CD14-positive monocyte (primary cell): ENCODE measurements at regions not wholly inside any gene's neighbourhood (a gene's known extent, or its start where the extent isn't known, plus 50 kb on each side); places are given as distances from the start of the nearest gene placed in this dataset.

ENCODE experiments used
- DNase-seq, 3 donors: peaks; one replicate each; pipeline ENCODE4 v3.0.0-alpha.2; 2011 to 2022
- H2AFZ ChIP-seq: 2 replicates; pipeline ENCODE4 v1.6.0; 2012; ENCODE audit warnings: mild to moderate bottlenecking, low read depth, low read length, inconsistent platforms; ENCODE audit not compliant: insufficient read depth, poor library complexity, severe bottlenecking
- H3K27ac ChIP-seq, 2 donors: 1 replicate in 1 of 2; 2 replicates in 1 of 2; pipeline ENCODE4 v1.5.1; 2012 to 2013; ENCODE audit warnings: low read length in 2 of 2, control low read depth in 1 of 2, inconsistent platforms in 1 of 2, low read depth in 1 of 2, mild to moderate bottlenecking in 1 of 2
- H3K27me3 ChIP-seq, 2 donors: one replicate each; pipeline versions ENCODE4 v1.6.0 to v1.6.1; 2011 to 2013; ENCODE audit warnings: low read length in 2 of 2; ENCODE audit not compliant: control insufficient read depth in 2 of 2, insufficient read depth in 2 of 2
- H3K36me3 ChIP-seq, 2 donors: replicated peaks in 1 of 2; 1 replicate in 1 of 2; 2 replicates in 1 of 2; pipeline versions ENCODE4 v1.5.1 to v1.6.1; 2012 to 2013; ENCODE audit warnings: low read length in 2 of 2, control low read depth in 1 of 2, inconsistent platforms in 1 of 2, mild to moderate bottlenecking in 1 of 2; ENCODE audit not compliant: insufficient read depth in 2 of 2, control insufficient read depth in 1 of 2
- H3K4me1 ChIP-seq, 2 donors: 1 replicate in 1 of 2; 2 replicates in 1 of 2; pipeline versions ENCODE4 v1.5.1 to v1.6.1; 2012 to 2013; ENCODE audit warnings: low read length in 2 of 2, control low read depth in 1 of 2, inconsistent platforms in 1 of 2, mild to moderate bottlenecking in 1 of 2, moderate library complexity in 1 of 2; ENCODE audit not compliant: insufficient read depth in 2 of 2, control insufficient read depth in 1 of 2
- H3K4me2 ChIP-seq: replicated peaks from 2 replicates; pipeline ENCODE3; 2012; ENCODE audit warnings: low read length, moderate library complexity, mild to moderate bottlenecking; ENCODE audit not compliant: poor library complexity, severe bottlenecking; ENCODE audit errors: extremely low read depth
- H3K4me3 ChIP-seq, 3 experiments: fragments of 200-600 bp in 1 of 3; sonication (generic) in 1 of 3; replicated peaks in 1 of 3; 1 replicate in 2 of 3; 2 replicates in 1 of 3; pipeline ENCODE4 v1.5.1; 2011 to 2013; ENCODE audit warnings: low read length in 3 of 3, mild to moderate bottlenecking in 3 of 3, control low read depth in 2 of 3, low read depth in 2 of 3, inconsistent platforms in 1 of 3, moderate library complexity in 1 of 3
- H3K79me2 ChIP-seq: 2 replicates; pipeline ENCODE4 v1.6.0; 2012; ENCODE audit warnings: mild to moderate bottlenecking, control low read depth, inconsistent platforms, low read length, moderate library complexity; ENCODE audit not compliant: insufficient read depth
- H3K9ac ChIP-seq: 2 replicates; pipeline ENCODE4 v1.6.0; 2017; ENCODE audit warnings: low read length, mild to moderate bottlenecking; ENCODE audit not compliant: insufficient read depth, poor library complexity, severe bottlenecking
- H3K9me3 ChIP-seq, 2 donors: replicated peaks in 1 of 2; 1 replicate in 1 of 2; 2 replicates in 1 of 2; pipeline versions ENCODE4 v1.5.1 to v1.6.1; 2012 to 2013; ENCODE audit warnings: low read length in 2 of 2, control low read depth in 1 of 2; ENCODE audit not compliant: control insufficient read depth in 1 of 2, insufficient read depth in 1 of 2
- H4K20me1 ChIP-seq: 2 replicates; pipeline ENCODE4 v1.6.0; 2012; ENCODE audit warnings: mild to moderate bottlenecking, low read length, control low read depth, moderate library complexity; ENCODE audit not compliant: insufficient read depth
- H3K27ac Mint-ChIP-seq, 7 donors: one replicate each; pipeline ENCODE4 v1.8.0; 2020; ENCODE audit warnings: mild to moderate bottlenecking in 7 of 7, mixed read lengths in 7 of 7, moderate library complexity in 6 of 7, inconsistent platforms in 2 of 7
- H3K27me3 Mint-ChIP-seq, 3 donors: one replicate each; pipeline ENCODE4 v1.8.0; 2021 to 2022; ENCODE audit warnings: low read depth in 3 of 3, mild to moderate bottlenecking in 3 of 3, mixed read lengths in 3 of 3, moderate library complexity in 3 of 3, inconsistent platforms in 1 of 3
- H3K36me3 Mint-ChIP-seq, 2 donors: one replicate each; pipeline ENCODE4 v1.8.0; 2020; ENCODE audit warnings: mixed read lengths in 2 of 2, inconsistent platforms in 1 of 2, mild to moderate bottlenecking in 1 of 2
- H3K4me1 Mint-ChIP-seq: one replicate; pipeline ENCODE4 v1.8.0; 2020; ENCODE audit warnings: mild to moderate bottlenecking, mixed read lengths
- H3K4me3 Mint-ChIP-seq, 2 donors: one replicate each; pipeline ENCODE4 v1.8.0; 2020; ENCODE audit warnings: mild to moderate bottlenecking in 2 of 2, mixed read lengths in 2 of 2, moderate library complexity in 1 of 2
- H3K9me3 Mint-ChIP-seq, 7 donors: one replicate each; pipeline ENCODE4 v1.8.0; 2020 to 2022; ENCODE audit warnings: mixed read lengths in 7 of 7, mild to moderate bottlenecking in 6 of 7, moderate library complexity in 6 of 7, inconsistent platforms in 2 of 7
- WGBS: methylation state at CpG from one replicate; pipeline ENCODE4 v1.1.5; 2013; ENCODE audit warnings: missing lambda C conversion rate; ENCODE audit not compliant: insufficient coverage; 5-methylcytosine and 5-hydroxymethylcytosine counted together
- intact Hi-C, 2 donors: fragments of 100-400 bp; cut with micrococcal nuclease; formaldehyde crosslinking; loops; one replicate each; pipeline versions ENCODE4 v1.15.0 to v1.15.1; 2023
- TF ChIP-seq, protein P1 (sequence below): fragments of 200-600 bp; IDR thresholded peaks from one replicate; pipeline ENCODE4 v1.8.0; 2022; ENCODE audit warnings: antibody characterized with exemption, mild to moderate bottlenecking

- H2AFZ ChIP-seq: no peak overlapping the region
- DNase-seq: no peak
- H3K4me2 ChIP-seq: no peak overlapping the region
- Mint-ChIP-seq H3K27ac (no peak overlapping the region), H3K27me3 (peaks cover 5 to 14% (median 13%) of the 10 kb centered on the region in 3 donors), H3K36me3 (no peaks in the 10 kb centered on the region), H3K4me3 (no peak overlapping the region), H3K4me1 (no peaks in the 10 kb centered on the region), H3K9me3 (peaks cover 0 to 2% (median 0%) of the 10 kb centered on the region in 7 donors)
- H3K9me3 ChIP-seq: no peaks in the 10 kb centered on the region
- WGBS: 83% methylated on average over 1 of the region's 11 CpGs
- no peaks in the 10 kb centered on the region for H4K20me1 ChIP-seq
- no peak overlapping the region for H3K4me3 ChIP-seq
- no peaks in the 10 kb centered on the region for H3K36me3 ChIP-seq
- no peaks in the 10 kb centered on the region for H3K27me3 ChIP-seq
- intact Hi-C loops: no loop called here
- H3K4me1 ChIP-seq: no peaks in the 10 kb centered on the region
- TF ChIP-seq, protein P1, sequence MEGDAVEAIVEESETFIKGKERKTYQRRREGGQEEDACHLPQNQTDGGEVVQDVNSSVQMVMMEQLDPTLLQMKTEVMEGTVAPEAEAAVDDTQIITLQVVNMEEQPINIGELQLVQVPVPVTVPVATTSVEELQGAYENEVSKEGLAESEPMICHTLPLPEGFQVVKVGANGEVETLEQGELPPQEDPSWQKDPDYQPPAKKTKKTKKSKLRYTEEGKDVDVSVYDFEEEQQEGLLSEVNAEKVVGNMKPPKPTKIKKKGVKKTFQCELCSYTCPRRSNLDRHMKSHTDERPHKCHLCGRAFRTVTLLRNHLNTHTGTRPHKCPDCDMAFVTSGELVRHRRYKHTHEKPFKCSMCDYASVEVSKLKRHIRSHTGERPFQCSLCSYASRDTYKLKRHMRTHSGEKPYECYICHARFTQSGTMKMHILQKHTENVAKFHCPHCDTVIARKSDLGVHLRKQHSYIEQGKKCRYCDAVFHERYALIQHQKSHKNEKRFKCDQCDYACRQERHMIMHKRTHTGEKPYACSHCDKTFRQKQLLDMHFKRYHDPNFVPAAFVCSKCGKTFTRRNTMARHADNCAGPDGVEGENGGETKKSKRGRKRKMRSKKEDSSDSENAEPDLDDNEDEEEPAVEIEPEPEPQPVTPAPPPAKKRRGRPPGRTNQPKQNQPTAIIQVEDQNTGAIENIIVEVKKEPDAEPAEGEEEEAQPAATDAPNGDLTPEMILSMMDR: no peak
- H3K9ac ChIP-seq: no peak overlapping the region
- H3K27ac ChIP-seq: no peak overlapping the region
- no peaks in the 10 kb centered on the region for H3K79me2 ChIP-seq
These were observed 247.3 kb downstream of the FOXD2 start for GRCh38 chr1:47684964-47685762.

DNA sequence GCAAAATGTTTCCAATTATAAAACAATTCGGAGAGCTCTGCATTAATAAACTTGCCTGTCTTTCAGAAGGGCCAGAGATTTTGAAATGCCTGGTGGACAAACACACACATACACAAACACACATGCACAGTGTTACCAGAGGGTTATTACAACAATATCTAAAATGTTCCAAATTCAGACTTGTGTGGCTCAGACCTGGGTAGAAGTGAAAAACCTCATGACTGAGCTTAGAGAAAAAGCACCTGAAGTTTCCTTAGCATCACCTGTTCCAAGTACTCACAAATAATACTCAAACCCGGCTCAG lies 247.9 kb downstream of the FOXD2 start:
- H3K36me3 Mint-ChIP-seq: no peaks in the 10 kb centered on the region
- WGBS: no CpG with 5 or more reads among the region's 2 CpGs
- H3K27ac Mint-ChIP-seq: no peak overlapping the region
- peaks cover 0 to 2% (median 0%) of the 10 kb centered on the region in 7 donors for H3K9me3 Mint-ChIP-seq
- no peak overlapping the region for H3K27ac ChIP-seq
- H3K4me1 Mint-ChIP-seq: no peaks in the 10 kb centered on the region
- no peak overlapping the region for H3K4me3 Mint-ChIP-seq
- no peaks in the 10 kb centered on the region for H3K4me1 ChIP-seq
- DNase-seq: no peak
- no peaks in the 10 kb centered on the region for H3K79me2 ChIP-seq
- H3K4me3 ChIP-seq: no peak overlapping the region
- no peak overlapping the region for H2AFZ ChIP-seq
- H3K27me3 ChIP-seq: no peaks in the 10 kb centered on the region
- TF ChIP-seq, protein P1: no peak
- intact Hi-C loops: no loop called here
- no peaks in the 10 kb centered on the region for H3K9me3 ChIP-seq
- no peaks in the 10 kb centered on the region for H4K20me1 ChIP-seq
- peaks cover 5 to 15% (median 14%) of the 10 kb centered on the region in 3 donors for H3K27me3 Mint-ChIP-seq
- no peak overlapping the region for H3K9ac ChIP-seq
- H3K4me2 ChIP-seq: no peak overlapping the region
- H3K36me3 ChIP-seq: no peaks in the 10 kb centered on the region
